GM21737 (cell line): ENCODE measurements at regions not wholly inside any gene's neighbourhood (a gene's known extent, or its start where the extent isn't known, plus 50 kb on each side); places are given as distances from the start of the nearest gene placed in this dataset.

ENCODE experiments used
- ATAC-seq: cut with Tn5 transposase; IDR thresholded peaks from one replicate; pipeline ENCODE4 v1.9.1; 2021; ENCODE audit warnings: mild to moderate bottlenecking, moderate library complexity; ENCODE audit not compliant: unreplicated experiment

DNA sequence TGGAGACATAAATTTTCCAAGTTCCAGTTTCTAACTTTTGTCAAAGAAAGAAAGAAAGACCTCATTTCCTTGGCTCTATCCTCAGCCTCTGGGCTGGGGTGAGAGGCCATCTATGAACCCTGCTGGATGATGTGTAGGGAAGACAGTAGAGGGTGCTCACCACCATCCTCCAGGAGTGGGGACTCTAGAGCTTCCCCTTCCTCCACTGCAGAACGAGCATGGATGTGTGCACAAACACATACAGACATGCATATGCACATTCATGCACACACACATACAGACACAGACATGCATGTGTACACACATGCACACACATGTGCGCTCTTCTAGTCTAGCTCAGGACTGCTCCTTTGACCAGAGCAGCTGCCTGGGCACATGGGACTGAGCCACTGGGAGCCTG, 565.8 kb downstream of the BUD13 start:
- ATAC-seq: no peak

GRCh38 chr11:116202922-116203321, 569.9 kb downstream of the BUD13 start:
- ATAC-seq: no peak

DNA sequence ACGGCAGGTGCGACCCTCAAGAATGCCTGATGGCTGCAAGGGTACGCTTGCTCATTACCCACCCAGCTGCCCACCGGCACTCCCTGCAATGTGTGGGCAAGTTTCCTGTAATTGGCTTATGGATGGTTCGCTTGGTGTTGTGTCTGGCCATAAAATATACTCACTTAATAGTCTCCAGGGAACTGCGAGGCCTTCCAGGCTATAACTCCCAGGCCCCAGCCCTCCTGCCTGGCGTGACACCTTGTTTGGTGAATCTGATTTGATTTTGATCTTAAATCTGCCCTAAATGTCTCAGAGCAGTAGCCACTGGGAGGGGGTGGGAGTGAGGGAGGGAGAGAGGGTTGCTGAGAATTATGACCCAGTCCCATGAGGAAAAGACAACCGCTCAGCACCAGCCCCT, 572.2 kb downstream of the BUD13 start:
- no peak for ATAC-seq

DNA sequence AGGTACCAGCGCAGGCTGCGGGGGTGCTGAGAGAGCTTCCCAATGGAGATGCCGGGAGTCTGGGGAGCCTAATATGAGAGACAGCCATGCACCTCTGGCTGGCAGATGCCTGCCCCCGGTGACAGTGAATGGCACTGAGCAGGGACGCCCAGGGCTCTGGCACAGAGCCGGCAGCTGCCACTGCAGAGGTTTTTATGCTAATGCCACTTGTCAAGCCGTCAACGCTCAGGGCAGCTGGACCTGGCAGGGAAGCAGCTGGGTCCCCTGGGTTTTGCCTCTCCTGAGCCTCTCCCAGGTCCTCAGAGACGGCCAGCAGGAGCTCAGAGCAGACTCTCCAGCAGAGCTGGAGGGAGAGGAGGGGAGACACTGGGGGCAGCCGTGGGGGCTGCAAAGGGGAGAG, 573.6 kb downstream of the BUD13 start:
- ATAC-seq: no peak

- no peak for ATAC-seq
Observed at GRCh38 chr11:116194156-116194904, 578.5 kb downstream of the BUD13 start.

GRCh38 chr11:116193321-116194131, 579.3 kb downstream of the BUD13 start:
- ATAC-seq: no peak

- ATAC-seq: no peak
Observed at GRCh38 chr11:116192509-116193210, 580.1 kb downstream of the BUD13 start.

DNA sequence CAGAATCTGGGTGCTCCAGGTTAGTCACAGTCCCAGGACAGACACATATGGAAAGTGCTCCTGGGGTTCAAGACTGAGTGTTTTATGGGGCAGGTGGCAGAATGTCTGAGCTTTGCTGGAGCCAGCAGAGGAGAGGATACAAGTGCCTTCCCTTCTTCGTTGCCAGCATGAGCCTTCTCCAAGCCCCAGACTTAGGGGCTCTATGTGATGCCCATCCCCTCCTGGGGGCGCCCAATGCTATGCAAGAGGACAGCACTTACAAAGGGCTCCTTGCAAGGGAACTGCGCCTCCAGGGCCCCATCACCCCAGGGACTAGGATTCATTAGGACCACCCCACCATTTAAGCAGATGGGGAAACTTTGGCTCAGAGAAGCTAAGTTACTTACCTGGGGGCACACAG, 581.9 kb downstream of the BUD13 start:
- ATAC-seq: no peak

- no peak for ATAC-seq
Observed at GRCh38 chr11:116189408-116190170, 583.2 kb downstream of the BUD13 start.

DNA sequence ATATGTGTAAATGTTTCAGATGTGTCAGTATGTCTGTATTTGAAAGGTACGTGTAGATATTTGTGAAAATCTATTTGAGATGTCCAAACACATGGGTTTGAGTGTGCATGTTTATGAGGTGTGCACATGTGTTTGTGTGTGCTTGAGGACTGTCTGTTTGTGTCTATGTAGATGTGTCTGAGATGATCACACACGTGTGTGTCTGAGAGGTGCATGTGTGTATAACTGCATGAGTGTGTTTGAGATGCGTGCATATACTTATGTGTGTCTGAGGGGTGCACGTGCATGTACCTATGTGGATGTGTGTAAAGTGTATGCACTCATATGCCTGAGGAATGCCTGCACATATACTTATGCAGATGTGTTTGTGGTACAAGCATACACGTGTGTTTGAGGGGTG, 584.4 kb downstream of the BUD13 start:
- no peak for ATAC-seq

- ATAC-seq: no peak
Observed at GRCh38 chr11:116187026-116187425, 585.8 kb downstream of the BUD13 start.

GRCh38 chr11:116185551-116185950, 587.2 kb downstream of the BUD13 start:
- no peak for ATAC-seq

DNA sequence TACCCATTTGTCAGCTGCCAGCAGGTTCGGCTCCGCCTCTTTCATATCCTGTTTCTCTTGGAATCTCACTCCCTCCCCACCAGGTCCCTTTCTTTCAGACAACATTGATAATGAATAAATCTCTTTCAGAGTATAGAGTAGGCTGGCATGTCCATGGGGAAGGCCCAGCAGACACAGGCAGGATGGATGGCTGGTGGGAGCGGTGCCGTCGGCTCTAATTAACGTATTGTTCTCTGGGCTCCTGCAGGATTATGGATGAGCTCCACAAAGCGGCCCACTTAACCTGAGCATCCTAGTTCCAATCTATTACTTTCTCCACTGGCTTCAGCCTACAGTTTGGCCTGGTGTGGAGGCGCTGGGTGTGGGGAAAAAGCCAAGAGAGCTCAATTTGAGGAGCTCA, 588.0 kb downstream of the BUD13 start:
- ATAC-seq: no peak

DNA sequence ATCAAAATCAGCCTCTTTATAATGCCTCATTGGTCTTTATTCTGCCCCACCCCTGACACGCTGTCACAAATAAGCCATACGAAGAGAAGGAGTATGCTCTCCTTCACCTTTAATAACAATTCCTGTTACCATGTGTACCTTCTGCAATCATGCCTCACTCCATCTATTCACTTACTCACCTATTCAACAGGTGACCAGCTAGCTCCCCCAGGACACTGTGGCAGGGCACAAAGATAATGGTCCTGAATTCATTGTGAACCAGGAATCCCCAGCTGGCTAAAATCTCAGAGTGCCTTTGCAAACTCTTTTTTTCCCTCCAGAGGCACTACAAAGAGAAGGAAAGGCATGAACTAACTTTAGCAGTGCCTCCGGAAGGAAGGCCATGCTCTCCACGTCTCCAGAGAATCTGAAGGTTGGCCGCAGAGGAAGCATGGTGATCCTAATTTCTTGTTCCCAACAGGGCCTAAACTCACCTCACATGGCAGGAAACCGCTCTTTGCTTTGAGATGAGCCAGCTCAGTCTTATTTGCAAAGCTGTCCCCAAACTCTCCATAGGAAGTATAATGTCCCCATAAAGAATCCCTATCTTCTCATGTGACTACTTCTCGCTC, 590.3 kb downstream of the BUD13 start:
- ATAC-seq: no peak

GRCh38 chr11:116180806-116181600, 591.8 kb downstream of the BUD13 start:
- no peak for ATAC-seq

GRCh38 chr11:116179401-116179800, 593.4 kb downstream of the BUD13 start:
- no peak for ATAC-seq

- ATAC-seq: no peak
Observed at GRCh38 chr11:116177521-116178210, 595.1 kb downstream of the BUD13 start.

DNA sequence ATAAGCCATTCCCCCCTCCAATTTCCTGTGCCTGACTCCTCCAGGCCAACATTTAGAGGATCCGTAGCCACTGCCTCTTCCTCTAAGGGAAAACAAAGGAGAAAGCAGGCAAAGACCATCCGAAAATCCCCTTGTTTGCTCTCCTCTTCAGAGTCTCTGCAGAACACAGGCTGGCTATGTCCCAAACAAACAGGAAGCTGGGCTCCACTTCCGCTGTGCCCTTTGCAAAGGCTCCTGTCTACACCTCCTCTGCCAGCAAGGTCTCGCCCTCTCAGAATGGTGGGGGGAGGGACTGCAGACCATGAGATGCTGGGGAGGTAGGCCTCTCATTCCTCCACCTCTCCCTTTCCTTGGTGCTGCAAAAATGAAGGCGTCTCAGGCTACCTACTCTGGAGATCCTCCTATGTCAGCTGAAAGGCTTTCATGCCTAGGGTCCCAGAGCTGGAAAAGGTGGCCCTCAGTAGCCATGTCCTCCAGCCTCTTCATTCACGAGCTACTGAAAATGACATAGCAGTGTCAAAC, 596.2 kb downstream of the BUD13 start:
- no peak for ATAC-seq

GRCh38 chr11:116175707-116176106, 597.1 kb downstream of the BUD13 start:
- ATAC-seq: no peak
